ENCODE measurements at regions not wholly inside any gene's neighbourhood (a gene's known extent, or its start where the extent isn't known, plus 50 kb on each side); places are given as distances from the start of the nearest gene placed in this dataset.

DNA sequence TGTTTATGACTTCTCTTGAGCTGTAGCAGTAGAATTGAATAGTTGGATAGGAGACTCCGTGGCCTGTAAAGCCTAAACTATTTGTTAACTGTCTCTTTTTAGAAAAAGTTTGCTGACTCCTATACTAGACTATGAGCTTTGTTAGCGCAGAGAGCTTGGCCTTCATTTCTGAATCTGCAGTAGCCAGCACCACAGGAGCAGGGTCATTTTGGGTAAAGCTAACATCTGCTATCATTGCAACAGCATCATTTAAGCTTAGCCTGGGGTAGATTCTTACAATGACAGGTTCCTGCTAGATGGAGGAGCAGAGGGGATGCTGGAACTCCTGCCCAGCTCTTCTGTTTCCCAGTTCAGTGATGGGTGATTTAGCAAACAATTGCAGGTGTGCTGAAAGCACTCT, 133.7 kb upstream of the ASTN2 start:
- DNase-seq (ENCODE audit: low read depth), result peak; percentile 27

DNA sequence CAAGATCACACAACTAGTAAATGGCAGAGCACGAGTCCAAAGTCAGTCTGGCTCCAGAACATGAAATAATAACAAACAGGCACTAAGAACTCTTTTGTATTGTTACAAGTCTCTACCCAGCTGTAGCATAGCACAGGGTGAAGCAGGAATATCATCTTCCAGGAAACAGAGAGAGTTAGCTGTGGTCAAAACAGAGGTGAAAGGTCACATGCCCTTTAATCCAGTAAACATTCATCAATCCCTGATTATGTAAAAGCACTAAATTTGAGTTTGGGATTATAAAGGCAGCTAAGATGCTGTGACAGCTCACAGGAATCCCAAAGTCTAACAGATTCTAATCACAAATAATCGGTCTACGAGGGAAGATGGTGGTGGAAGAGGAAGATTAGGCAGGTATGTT, 133.0 kb upstream of the ASTN2 start:
- peak; percentile 13 for DNase-seq (ENCODE audit: low read depth)

DNA sequence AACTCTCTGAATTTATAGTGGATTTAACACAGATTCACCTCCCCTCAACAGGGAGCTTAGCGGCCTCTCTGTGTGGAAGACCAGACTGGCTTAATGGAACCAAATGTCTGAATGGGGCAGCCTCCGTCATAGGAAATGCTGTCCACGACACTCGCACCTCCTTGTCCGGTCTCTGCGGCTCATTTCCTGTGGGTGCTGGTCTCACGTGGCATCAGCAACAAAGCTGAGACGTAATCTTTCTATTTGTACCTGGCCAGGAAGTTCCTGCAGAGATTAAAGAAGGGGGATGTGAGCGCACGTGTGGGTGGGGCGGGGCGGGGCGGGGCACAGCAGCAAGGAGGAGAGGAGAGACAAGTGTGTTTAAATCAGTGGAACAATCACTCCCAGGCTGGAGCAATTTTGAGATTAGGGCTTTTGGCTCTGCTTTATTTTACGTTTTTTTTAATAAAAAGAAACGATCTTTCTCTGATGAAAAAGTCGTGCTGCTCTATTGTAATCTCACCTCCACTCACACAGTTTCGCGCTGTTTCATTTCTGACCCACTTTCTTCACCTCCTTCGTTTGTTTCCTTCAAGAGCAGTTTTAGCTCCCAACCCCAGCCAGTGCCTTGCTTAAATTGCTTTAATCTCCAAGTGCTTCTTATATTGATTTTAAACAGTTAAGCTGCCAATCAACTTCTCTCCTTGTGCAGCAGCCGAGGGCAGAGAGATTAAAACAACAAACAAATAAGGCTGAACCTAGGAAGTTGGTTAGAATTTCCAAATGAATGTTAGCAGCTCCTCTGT, 132.2 kb upstream of the ASTN2 start:
- no peak for DNase-seq (ENCODE audit: low read depth)

DNA sequence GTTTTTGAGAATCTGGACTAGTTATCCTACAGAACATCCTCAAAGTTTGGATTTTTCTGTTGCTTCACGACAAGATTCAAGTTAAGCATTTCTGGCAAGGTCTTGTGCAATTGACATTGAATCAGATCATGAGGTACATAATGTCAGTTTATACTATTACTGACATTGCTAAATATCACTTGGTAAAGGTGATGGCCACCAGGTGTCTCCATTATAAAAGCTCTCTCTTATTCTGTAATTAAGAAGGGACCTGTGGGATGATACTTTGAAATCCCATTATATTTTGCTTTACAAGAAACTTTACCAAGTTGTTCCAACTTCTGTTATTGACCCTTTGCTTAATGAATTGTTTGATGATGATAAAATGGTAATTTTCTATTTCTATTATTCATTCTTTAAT, 131.0 kb upstream of the ASTN2 start:
- DNase-seq (ENCODE audit: low read depth), result no peak

DNA sequence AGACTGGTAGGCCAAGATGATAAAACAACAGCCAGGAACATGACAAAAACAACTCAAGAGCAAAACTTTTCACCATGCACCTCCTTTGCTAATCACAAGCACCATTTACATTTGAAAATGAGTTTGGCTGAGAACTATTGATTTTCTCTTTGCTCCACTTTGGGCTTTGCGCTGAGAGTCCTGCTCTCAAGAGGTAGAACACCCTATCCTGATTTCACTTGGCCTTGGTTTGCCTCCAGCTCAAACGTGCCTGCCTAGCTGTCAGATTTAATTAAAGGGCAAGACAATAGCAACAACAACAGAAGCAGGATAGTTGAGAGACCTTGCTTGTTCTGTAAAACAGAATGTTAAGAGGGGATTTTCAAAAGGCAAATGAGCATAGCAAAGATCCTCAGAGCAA, 128.2 kb upstream of the ASTN2 start:
- DNase-seq (ENCODE audit: low read depth), result no peak

DNA sequence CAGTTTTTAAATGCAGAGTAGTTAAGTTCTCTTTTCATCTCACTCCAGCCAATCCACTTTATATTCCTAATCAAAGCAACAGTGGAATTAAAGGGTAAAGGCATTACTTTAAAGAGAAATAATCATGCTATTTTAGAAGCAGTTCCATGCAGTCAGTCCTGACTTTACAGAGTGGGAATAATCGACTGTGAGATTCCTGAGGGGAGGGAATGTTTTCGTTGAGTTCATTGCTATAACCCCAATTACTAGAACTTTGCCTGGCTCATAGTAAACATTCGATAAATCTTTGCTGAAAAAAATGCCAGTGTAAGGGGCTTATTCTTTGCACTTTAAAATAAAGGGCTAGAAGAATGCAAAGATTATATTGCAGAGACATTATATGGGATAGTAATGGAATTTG, 127.2 kb upstream of the ASTN2 start:
- no peak for DNase-seq (ENCODE audit: low read depth)

DNA sequence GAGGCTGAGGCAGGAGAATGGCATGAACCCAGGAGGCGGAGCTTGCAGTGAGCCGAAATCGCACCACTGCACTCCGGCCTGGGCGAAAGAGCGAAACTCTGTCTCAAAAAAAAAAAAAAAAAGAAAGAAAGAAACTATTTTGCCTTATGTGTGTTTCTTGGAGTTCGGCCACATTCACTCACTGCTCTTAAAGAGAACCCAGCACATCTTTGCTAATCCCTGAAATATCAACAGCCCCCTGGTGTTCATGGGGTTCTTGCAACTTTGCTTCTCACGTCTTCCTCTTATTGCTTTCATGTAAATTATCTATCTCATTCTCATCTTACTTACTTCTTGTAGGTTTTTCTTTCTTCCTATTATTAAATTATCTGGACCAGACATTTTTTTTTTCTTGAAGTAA, 126.3 kb upstream of the ASTN2 start:
- DNase-seq (ENCODE audit: low read depth), result no peak

DNA sequence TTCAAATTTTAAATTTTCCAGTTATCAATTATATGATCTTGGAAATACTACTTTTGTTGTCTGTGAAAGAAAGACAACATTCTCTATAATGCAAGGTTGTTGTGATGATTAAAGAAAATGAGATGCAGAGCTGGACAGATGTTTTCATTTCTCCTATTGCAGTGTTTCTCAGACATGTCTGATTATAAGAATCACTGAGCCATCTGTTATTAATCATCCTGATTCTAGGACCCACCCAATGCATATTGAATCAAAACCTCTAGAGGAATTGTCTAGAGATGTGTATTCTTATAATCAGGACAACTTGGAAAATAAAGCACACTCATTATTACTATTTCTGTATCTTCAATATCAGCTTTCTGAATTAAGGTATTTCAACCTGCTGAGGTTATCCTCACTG, 121.1 kb upstream of the ASTN2 start:
- DNase-seq (ENCODE audit: low read depth), result no peak

DNA sequence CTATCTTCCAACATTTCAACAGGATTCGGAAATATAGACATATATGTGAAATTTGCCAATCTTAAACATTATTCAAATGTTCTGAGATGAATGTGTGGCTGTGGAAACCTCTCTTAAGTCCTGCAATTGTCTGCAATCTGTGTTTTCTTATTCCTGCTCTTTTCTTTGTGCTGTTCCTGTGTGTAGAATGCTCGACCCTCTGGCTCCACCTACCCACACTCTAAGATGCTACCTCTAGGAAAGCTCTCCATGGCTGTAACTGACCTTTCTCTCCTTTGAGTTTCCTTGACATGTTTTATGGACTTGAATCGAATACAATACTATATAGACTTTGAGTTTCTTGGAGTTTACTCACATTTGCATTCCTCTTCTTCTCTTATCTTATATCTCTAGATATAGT, 120.6 kb upstream of the ASTN2 start:
- no peak for DNase-seq (ENCODE audit: low read depth)

DNA sequence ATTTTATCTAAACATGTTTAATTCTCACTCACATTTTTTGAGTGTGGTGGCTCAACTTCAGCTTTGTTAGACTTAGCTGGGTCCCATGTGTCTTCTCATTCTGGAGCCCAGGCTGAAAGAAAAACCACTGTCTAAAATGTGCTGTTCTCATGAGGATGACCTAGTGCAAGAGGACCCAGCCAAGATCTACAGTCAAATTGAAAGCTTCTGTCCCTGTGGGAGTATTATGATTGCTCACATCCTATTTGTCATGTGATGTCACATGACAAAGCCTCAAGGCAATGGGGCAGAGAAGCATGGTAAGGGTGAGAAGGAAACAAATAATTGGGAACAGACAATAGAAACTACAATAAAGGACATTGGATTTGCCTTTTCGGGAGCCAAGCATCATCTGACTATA, 113.4 kb upstream of the ASTN2 start:
- DNase-seq (ENCODE audit: low read depth), result no peak

DNA sequence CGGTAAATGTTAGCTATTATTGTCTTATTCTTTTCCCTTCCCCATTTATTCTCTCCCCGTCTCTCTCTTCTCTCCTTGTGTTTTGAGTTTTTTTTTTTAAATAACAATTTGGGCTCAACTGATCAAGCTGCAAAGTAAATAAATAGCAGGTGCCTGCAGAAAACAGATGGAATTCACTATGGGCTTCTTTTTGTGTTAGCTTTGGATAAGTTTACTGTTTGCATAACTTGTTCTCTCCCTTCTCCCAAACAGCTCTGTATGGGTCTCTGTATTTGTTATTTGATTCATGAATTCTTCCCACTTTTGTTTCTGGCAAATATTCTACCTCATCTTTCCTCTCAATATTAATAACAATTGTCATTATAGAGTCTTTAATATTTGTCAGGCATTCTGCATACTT, 111.8 kb upstream of the ASTN2 start:
- DNase-seq (ENCODE audit: low read depth), result no peak

DNA sequence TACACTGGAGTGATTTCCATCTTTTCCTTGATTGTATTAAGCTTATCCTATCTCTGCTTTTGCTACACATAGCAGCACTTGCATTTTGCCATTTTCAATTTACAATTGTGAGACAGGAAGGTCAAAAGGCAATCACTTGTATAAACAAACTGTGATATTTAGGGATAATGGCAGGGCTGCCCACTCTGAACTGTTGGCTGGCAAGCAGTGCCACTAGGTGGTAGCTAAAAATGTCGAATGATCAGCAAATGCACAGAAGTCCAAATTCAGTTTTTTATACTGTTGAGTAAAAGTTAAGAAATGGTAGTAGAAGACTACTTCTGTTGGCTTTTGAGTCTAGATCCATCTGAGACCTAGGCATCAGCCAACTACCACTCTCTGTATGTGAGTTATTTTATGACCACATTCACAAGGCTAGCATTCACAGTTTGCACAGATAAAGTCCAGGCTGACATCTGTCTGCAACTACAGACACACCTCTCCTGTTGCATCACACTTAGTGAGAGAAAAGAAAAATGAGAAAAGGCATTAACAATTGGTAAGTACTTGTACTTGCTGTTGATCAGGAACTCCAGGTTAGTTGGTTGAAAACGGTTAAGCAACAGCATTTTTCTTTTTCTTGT, 108.8 kb upstream of the ASTN2 start:
- no peak for DNase-seq (ENCODE audit: low read depth)

DNA sequence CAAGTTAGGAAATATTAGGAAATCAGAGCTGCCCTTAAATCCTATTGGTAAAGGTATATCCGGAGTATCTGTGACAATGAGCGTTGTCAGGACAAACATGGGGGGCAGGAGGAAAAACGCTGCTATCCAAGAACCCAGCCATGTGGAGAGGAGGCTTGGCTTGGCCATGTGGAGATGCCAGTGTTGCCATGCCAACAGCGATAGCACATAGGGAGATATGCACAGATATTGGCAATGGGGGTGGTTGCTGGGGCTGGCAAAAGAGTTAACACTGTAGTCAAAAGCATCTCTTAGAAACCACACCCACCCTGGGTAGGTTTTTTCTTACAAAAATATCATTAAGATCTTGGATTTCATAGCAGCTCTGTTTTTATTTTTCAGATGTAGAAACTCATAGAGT, 106.4 kb upstream of the ASTN2 start:
- DNase-seq (ENCODE audit: low read depth), result no peak

DNA sequence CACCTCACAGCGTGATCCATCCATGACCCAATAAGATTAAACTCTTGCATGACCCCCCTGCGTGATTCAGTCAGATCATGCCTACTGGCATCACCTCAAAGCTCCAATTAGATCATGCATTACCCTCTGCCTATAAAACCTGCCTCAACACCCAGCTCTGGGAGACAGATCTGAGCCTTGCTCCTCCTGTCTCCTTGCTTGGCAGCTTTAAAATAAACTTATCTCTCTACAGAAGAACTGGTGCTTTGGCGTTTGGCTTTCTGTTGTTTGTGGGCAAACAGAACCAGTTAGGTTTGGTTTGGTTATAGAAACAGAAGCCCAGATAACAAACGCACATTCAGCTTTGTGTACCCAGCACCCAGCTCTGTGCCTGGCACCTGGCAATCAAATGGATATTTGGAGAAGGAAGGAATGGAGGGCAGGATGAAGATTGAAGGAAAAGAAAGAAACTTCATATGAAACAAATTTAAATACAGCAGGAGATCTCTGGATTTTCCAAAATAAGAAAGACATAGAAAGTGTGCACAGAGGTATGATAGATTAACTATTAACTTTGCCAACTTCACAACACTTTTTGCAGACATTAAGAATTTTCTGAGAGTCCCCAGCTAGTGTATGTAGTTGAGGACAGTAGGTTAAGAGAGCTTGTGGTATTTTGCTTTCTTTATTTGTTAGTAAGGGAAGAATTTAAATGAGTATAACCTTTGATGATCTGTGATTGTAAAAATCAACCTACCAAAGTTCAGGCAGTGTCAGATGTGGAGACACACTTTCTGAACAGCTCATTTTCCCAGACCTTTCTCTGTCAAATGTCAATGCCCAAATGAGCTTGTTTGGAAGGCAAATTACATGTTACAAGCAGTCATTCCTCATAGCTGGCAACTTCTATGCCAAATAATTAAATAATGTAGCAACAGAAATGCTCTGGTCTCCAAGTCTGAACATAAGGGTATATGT, 102.1 kb upstream of the ASTN2 start:
- no peak for DNase-seq (ENCODE audit: low read depth)

DNA sequence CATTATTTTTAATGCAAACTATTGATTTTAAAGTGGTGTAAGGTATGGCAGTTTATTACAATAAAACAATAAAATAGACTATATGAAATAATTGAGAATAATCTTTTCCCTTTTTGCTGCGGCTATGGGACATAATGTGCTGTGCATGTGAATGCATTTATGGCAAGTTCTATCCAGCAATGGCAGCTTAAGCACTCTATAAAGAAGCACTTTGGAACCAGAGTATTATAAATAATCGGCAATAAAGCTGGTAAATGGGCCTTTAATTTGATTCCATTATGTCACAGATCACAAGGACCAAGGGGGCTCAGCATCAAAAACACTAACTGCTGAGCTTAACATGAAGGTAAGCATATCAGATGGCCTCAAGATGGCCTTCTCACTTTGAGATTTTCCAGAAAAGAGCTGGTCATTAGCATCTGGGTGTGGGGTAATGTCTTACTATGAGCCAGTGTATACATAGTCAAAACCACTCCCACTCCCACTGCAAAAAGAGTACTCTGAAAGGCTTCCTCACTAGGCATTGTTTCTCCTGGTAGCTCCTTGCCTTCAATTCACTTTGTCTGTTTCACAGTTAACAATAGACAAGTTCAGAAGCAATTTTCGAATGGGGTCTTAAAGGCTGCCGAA, 97.1 kb upstream of the ASTN2 start:
- no peak for DNase-seq (ENCODE audit: low read depth)

DNA sequence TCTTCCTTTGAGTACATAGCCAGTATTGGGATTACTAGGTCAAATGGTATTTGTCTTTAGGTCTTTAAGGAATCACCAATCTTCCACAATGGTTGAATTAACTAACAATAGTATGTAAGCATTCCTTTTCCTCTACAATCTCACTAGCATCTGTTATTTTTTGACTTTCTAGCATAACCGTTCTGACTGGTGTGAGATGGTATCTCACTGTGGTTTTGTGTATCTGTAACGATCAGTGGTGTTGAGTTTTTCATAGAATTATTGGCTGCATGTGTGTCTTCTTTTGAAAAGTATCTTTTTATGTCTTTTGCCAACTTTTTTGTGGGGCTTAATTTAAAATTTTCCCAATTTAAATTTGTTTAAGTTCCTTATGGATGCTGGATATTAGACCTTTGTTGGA, 81.5 kb upstream of the ASTN2 start:
- no peak for DNase-seq (ENCODE audit: low read depth)

DNA sequence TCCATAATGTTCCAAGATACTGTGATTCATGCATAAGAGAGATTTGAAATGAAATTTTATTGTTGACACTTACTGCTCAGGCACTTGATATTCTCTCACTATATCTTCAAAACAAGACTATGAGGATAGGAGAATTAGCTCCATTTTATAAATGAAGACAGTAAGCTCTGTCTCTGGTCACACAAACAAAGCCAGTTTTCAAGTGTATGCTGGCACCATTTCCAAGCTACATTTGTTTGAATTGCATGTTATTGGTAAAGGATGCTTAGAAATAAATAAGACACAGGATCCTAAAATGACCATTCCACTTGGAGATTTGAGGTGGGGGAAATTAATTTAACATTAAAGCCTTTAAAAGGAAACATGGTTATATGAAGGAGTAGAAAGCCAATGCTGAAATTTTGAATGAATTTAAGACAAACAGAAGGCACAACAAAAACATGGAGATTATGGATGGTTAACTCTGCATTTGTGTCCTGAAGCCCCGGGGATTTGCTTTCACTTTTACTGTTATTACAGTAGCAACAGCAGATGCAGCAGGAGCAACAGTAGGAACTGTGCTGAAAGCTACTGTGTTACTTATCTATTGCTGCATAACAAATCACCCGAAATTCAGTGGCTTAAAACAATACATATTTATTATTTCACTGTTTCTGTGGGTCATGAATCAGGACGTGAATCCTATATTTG, 79.7 kb upstream of the ASTN2 start:
- peak; percentile 26 for DNase-seq (ENCODE audit: low read depth)

DNA sequence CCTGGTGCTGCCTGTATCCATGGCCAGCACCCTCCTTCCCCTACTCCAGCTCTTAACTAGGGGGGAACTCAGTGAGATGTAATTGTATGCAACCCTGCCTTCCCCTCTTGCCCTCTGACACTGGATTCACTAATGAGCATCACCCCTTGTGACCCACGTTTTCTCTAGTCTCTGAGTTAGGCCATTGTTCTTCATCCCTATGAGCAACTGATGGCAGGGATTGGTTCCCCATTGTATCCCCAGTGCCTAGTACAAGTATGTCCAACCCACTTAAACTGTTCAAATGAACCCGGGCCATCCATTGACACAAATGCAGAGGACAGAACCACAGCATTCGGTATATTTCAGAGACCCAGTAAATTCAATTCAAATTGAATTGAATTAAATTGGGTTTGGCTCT, 77.6 kb upstream of the ASTN2 start:
- no peak for DNase-seq (ENCODE audit: low read depth)

DNA sequence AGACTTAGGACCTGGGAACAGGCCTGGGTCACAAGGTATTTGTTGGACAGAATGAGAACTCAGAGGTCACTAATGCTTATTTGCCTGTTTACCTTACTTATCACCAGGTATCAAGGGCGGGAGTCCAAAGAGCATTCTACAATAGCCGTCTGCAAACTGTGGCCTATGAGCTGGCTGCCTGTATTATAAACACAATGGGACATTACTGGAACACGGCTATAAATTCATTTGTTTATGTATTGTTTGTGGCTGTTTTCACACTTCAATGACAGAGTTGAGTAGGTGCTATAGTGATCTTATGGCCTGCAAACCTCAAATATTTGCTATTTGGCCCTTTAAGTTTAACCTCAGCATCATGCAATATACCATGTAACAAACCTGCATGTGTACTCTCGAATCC, 76.6 kb upstream of the ASTN2 start:
- no peak for DNase-seq (ENCODE audit: low read depth)

DNA sequence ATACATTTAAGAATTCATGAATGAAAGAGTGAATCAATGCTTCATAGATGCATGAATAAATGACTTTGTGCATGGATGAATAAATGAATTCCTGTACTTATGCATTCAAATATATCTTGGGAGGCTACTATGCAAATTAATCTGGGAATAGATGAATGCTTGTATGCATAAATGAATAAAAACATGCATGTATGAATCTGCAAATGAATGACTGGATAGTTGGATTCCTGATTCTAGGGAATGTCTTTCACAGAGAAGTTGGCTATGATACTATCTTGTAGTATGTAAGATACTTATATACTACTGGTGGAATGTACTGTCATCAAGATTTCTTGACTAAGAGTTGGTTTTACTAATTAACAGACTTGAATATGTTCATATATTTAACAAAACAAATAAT, 75.3 kb upstream of the ASTN2 start:
- no peak for DNase-seq (ENCODE audit: low read depth)

DNA sequence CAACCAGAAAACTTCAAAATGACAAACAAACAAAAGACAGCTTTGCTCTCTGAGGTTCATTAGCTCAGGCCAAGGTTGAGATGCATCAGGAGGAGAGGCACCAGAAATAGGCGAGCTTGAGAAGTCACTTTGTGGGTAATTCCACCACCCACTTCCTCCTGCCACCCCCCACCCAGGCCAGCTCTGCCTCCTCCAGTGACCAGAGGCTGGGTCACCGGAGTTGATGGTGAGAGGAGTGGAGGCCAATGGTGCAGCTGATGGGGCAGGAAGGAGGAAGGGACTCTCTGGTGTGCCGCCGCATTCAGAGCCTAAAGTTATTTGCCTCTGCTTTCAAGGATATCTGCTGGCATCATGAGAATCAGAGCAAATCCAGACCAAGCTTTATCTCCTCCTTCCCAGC, 73.8 kb upstream of the ASTN2 start:
- DNase-seq (ENCODE audit: low read depth), result no peak
